HFF-Myc (cell line): ENCODE measurements at regions not wholly inside any gene's neighbourhood (a gene's known extent, or its start where the extent isn't known, plus 50 kb on each side); places are given as distances from the start of the nearest gene placed in this dataset.

Source experiments
- DNase-seq: peaks from one replicate; pipeline ENCODE4 v3.0.0-alpha.2; 2011; ENCODE audit warnings: low read depth; ENCODE audit errors: extremely low read depth
- H3K4me3 ChIP-seq: replicated peaks from 2 replicates; pipeline ENCODE4 v1.5.1; 2011; ENCODE audit warnings: low read depth, mild to moderate bottlenecking, control low read depth, low read length
- TF ChIP-seq, protein P1 (sequence below): IDR thresholded peaks from 2 replicates; pipeline ENCODE4 v1.5.1; 2012; ENCODE audit warnings: mild to moderate bottlenecking, low read depth, low read length, control low read depth; ENCODE audit errors: missing control alignments

DNA sequence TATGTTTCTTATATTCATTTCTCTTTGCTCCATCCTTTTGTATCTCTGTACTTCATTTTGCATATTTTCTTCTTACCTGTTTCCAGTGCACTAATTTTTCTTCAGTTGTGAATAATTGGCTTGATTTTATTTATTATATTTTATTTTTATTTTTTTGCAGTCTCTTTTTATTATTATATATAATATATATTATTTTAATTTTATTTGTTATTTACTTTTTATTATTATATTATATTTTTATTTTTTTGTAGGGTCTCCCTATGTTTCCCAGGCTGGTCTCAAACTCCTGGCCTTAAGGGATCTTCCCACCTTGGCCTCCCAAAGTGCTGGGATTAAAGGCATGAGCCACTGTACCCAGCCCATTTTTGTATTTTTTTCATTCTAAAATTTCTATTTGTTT lies 213.1 kb upstream of the TSC22D2 start:
- DNase-seq = no peak
- TF ChIP-seq, protein P1, sequence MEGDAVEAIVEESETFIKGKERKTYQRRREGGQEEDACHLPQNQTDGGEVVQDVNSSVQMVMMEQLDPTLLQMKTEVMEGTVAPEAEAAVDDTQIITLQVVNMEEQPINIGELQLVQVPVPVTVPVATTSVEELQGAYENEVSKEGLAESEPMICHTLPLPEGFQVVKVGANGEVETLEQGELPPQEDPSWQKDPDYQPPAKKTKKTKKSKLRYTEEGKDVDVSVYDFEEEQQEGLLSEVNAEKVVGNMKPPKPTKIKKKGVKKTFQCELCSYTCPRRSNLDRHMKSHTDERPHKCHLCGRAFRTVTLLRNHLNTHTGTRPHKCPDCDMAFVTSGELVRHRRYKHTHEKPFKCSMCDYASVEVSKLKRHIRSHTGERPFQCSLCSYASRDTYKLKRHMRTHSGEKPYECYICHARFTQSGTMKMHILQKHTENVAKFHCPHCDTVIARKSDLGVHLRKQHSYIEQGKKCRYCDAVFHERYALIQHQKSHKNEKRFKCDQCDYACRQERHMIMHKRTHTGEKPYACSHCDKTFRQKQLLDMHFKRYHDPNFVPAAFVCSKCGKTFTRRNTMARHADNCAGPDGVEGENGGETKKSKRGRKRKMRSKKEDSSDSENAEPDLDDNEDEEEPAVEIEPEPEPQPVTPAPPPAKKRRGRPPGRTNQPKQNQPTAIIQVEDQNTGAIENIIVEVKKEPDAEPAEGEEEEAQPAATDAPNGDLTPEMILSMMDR = no peak
- H3K4me3 ChIP-seq = no peak overlapping the region

DNA sequence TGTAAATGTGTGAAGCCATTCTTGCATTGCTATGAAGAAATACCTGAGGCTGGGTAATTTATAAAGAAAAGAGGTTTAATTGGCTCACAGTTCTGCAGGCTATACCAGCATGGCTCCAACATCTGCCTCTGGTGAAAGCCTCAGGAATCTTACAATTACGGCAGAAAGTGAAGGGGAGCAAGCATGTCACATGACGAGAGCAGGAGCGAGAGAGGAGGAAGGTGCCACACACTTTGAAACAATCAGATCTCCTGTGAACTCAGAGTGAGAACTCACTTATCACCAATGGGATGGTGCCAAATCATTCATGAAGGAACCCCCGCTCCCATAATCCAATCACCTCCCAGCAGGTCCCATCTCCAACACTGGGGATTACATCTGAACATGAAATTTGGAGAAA lies 213.6 kb upstream of the TSC22D2 start:
- TF ChIP-seq, protein P1 = no peak
- DNase-seq = no peak
- H3K4me3 ChIP-seq = no peak overlapping the region

DNA sequence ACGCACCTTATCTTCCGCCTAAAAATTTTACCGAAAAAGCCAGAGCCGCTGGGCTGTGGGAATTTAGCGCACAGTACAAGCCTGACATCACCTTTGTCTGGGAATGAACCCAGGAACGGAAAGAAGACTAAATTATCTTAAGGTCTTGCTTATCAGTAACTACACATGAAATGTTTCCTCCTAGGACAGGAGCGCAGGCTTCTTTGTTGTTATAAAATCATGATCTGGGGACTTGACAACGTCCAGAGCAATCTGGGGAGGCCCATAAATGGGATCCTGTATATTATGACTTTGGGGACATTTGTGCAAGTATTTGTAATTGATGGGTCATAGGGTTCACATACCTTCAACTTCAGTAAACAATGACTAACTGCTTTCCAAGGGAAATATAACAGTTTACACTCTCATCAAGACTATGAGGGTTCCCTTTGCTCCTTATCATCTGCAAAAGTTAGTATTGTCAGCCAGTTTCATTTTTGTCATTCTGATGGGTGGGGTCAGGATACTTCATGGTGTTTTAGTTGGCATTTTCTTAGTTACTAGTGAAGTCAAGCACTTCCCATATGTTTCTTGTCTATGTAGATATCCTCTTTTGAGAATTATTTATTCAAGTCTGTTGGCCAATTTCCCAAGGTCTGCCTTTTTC lies 213.9 kb upstream of the PFN2 start:
- no peak for DNase-seq
- TF ChIP-seq, protein P1 = no peak
- H3K4me3 ChIP-seq = peak overlapping the region; percentile 21

DNA sequence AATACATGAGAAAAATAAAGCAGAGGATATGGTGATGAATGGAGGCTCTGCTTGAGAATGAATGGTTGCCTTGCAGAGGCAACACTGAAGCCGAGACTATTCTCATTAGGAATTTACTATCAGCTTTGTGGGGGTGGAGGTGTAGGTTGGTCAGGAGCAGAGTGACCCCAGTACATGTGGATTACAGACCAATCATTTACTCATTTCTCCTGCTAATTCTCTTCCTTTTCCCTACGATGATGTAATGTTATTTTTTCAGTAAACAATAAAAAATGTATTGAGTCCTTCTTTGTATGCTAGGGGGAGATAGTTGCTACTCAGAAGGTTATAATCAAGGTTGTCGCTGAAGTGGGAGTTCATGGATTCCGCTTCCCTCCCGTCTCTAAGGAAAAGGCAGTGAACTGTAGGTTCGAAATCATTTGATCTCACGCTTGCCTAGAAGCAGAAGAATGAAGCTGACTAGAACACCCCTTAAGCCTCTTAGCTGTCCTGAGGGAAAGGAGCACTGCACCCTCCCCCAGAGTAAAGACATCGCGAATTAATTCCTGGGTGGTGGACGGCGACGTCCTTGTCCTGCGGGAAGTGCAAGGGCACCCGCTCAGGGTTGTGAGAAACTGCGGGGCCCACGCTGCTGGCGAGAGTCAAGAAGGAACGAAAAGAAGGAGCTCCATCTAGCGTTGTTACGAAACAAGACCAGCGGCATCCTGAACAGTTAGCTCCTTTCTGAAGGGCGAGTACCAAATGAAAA lies 213.2 kb upstream of the PFN2 start:
- TF ChIP-seq, protein P1 = peak; percentile 70
- H3K4me3 ChIP-seq = peak overlapping the region; percentile 21
- DNase-seq = peak; percentile 63

DNA sequence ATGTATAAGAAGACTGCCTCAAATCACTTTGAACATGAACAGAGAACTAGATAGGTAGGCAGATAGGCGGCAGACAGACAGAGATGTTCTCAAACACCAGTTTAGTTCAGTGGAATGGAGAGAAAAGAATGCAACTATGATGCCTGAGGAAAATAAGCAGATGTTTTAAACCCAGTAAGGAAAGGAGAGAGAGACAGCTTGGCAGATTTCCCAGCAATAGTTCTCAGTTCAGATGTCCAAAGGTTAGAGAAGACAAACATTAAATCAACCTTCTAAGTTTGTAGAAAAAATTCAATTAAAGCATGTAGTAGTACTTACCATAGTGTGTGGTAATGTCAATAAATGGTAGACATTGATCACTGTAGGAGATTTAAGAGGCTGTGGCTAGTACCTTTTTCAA lies 209.6 kb upstream of the PFN2 start:
- DNase-seq = peak; percentile 56
- no peak overlapping the region for H3K4me3 ChIP-seq
- TF ChIP-seq, protein P1 = no peak

DNA sequence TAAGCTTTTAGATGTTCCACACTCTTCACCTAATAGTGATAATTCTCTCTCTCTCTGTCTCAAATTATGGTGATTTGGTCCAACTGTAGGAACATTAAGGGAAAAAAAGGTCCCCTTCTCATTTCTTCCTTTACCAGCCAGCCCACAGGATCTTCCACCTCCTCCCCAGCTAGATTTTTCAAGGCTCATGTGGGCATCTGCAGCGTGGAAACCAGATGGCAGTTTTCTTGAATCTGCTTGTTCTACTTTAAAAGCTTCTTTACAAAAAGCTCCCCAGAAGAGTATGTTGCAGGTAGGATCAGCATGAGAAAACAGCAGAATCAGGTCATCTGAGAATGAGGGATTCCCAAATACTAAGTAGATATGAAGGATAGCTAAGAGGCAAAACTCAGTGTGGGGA lies 208.6 kb upstream of the PFN2 start:
- TF ChIP-seq, protein P1 = no peak
- no peak overlapping the region for H3K4me3 ChIP-seq
- no peak for DNase-seq
